ENCODE measurements at regions not wholly inside any gene's neighbourhood (a gene's known extent, or its start where the extent isn't known, plus 50 kb on each side); places are given as distances from the start of the nearest gene placed in this dataset.
"Not testable (repeated sequence)": the region's sequence is repeated elsewhere in the genome, so short reads cannot be mapped to it uniquely, and the experiment has no call there.

DNA sequence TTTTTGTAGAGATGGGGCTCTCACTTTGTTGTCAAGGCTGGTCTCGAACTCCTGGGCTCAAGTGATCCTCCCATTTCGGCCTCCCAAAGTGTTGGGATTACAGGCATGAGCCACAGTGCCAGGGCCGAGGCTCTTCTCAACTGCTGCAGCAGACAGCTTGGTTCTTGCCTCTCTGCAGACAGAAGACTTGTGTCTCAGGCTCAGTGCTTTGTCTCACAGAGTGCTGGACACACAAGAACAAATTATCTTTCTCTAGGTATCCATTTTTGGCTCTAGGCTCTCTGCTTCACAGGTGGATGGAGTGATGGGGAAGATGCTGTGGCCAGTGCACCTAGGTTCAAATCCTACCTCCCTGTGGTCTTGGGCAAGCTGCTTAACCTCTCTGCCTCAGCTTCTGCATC is 80.8 kb upstream of the RNU2-1 start:
- Histone ChIP-seq H3K9me3 (ENCODE audit: insufficient read depth, low read length) (peaks cover 23% of the 10 kb centered on the region), H3K4me1 (ENCODE audit: insufficient read depth, insufficient read length) (no peaks in the 10 kb centered on the region), H3K9ac (ENCODE audit: insufficient read length, low read depth) (no peak overlapping the region), H3K27me3 (ENCODE audit: insufficient read depth, insufficient read length) (no peaks in the 10 kb centered on the region), H3K36me3 (ENCODE audit: insufficient read depth, insufficient read length, low read length) (peaks cover 4% of the 10 kb centered on the region), H3K4me3 (ENCODE audit: insufficient read length, low read depth) (no peak overlapping the region)
- DNase-seq (ENCODE audit: low read depth, low spot score): no peak
- TF ChIP-seq ZNF274 (IDR thresholded peaks at IDR 0.05; ENCODE audit: low read depth, low read length) (no peak), SUZ12 (IDR thresholded peaks at IDR 0.05; ENCODE audit: extremely low read depth, insufficient read depth, insufficient read length) (no peak), YY1 (IDR thresholded peaks at IDR 0.05; ENCODE audit: insufficient read depth, insufficient read length) (no peak)

DNA sequence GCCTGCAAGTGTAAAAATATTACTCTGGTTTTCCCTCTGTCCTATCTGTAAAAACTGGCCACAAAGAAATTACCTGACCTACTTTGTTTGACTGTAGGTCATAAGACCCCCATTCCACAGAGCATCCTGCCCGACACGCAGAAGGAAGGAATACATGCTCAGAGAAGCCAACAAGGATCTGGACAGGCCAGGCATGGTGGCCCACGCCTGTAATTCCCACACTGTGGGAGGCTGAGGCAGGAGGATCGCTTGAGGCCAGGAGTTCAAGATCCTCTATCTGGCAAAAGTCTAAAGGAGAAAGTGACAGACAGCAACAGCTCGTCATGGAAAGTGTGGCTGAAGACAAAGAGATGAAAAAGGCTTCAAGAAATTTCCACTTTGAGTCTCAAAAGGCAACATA is 78.2 kb upstream of the RNU2-1 start:
- Histone ChIP-seq H3K4me1 (ENCODE audit: insufficient read depth, insufficient read length) (no peaks in the 10 kb centered on the region), H3K27me3 (ENCODE audit: insufficient read depth, insufficient read length) (no peaks in the 10 kb centered on the region), H3K4me3 (ENCODE audit: insufficient read length, low read depth) (no peak overlapping the region), H3K9me3 (ENCODE audit: insufficient read depth, low read length) (no peaks in the 10 kb centered on the region; the same call in 1 of the 2 replicates), H3K36me3 (ENCODE audit: insufficient read depth, insufficient read length, low read length) (no peaks in the 10 kb centered on the region), H3K9ac (ENCODE audit: insufficient read length, low read depth) (no peak overlapping the region)
- no peak for DNase-seq (ENCODE audit: low read depth, low spot score)
- TF ChIP-seq ZNF274 (IDR thresholded peaks at IDR 0.05; ENCODE audit: low read depth, low read length) (no peak), YY1 (IDR thresholded peaks at IDR 0.05; ENCODE audit: insufficient read depth, insufficient read length) (no peak), SUZ12 (IDR thresholded peaks at IDR 0.05; ENCODE audit: extremely low read depth, insufficient read depth, insufficient read length) (no peak)

DNA sequence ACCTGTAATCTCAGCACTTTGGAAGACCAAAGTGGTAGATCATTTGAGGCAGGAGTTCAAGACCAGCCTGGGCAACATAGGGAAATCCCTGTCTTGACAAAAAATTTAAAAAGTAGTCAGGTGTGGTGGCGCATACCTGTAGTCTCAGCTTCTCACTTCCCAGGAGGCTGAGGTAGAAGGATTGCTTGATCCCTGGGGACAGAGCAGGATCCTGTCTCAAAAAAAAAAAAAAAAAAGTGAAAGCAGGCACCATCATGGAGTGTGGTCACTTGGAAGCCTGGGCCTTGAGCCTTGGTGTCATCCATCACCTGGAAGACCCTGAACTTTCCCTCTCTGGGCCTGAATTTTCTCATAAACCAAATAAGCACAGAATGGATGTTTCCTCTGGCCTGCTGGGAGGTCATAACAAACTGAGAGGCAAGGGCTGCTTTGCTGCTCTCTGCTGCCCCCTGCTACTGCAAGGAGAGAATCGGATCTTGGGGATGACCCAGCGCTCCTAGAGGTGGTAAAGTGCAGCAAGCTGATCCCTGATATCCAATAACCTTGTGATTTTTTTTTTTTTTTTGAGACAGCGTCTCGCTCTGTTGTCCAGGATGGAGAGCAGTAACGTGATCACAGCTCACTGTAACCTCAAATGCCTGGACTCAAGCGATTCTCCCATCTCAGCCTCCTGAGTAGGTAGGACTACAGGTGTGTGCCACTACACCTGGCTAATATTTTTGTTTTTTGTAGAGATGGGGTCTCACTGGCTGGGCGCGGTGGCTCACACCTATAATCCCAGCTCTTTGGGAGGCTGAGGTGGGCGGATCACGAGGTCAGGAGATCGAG is 75.9 kb upstream of the RNU2-1 start:
- H3K4me3 ChIP-seq (ENCODE audit: insufficient read length, low read depth): no peak overlapping the region
- H3K9me3 ChIP-seq (ENCODE audit: insufficient read depth, low read length): no peaks in the 10 kb centered on the region
- H3K9ac ChIP-seq (ENCODE audit: insufficient read length, low read depth): no peak overlapping the region
- H3K36me3 ChIP-seq (ENCODE audit: insufficient read depth, insufficient read length, low read length): no peaks in the 10 kb centered on the region
- no peaks in the 10 kb centered on the region for H3K27me3 ChIP-seq (ENCODE audit: insufficient read depth, insufficient read length)
- TF ChIP-seq YY1 (IDR thresholded peaks at IDR 0.05; ENCODE audit: insufficient read depth, insufficient read length) (no peak), ZNF274 (IDR thresholded peaks at IDR 0.05; ENCODE audit: low read depth, low read length) (no peak), SUZ12 (IDR thresholded peaks at IDR 0.05; ENCODE audit: extremely low read depth, insufficient read depth, insufficient read length) (no peak)
- no peaks in the 10 kb centered on the region for H3K4me1 ChIP-seq (ENCODE audit: insufficient read depth, insufficient read length)
- DNase-seq (ENCODE audit: low read depth, low spot score): no peak

DNA sequence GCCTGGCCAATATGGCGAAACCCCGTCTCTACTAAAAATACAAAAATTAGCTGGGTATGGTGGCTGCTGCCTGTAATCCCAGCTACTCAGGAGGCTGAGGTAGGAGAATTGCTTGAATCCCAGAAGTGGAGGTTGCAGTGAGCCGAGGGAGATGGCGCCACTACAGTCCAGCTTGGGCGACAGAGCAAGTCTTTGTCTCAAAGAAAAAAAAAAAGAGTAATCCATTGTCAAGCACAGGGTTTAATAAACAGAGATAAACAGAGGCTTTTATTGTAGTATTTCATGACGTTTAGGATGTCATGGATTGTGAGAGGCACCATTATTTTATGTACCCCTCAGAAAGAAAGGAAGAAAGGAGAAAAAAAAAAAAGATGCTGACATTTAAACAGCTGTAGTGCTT is 75.2 kb upstream of the RNU2-1 start:
- no peaks in the 10 kb centered on the region for H3K9me3 ChIP-seq (ENCODE audit: insufficient read depth, low read length)
- H3K4me1 ChIP-seq (ENCODE audit: insufficient read depth, insufficient read length): no peaks in the 10 kb centered on the region
- no peak for DNase-seq (ENCODE audit: low read depth, low spot score)
- TF ChIP-seq SUZ12 (IDR thresholded peaks at IDR 0.05; ENCODE audit: extremely low read depth, insufficient read depth, insufficient read length) (no peak), YY1 (IDR thresholded peaks at IDR 0.05; ENCODE audit: insufficient read depth, insufficient read length) (no peak), ZNF274 (IDR thresholded peaks at IDR 0.05; ENCODE audit: low read depth, low read length) (no peak)
- no peaks in the 10 kb centered on the region for H3K27me3 ChIP-seq (ENCODE audit: insufficient read depth, insufficient read length)
- no peak overlapping the region for H3K4me3 ChIP-seq (ENCODE audit: insufficient read length, low read depth)
- H3K36me3 ChIP-seq (ENCODE audit: insufficient read depth, insufficient read length, low read length): no peaks in the 10 kb centered on the region
- no peak overlapping the region for H3K9ac ChIP-seq (ENCODE audit: insufficient read length, low read depth)

DNA sequence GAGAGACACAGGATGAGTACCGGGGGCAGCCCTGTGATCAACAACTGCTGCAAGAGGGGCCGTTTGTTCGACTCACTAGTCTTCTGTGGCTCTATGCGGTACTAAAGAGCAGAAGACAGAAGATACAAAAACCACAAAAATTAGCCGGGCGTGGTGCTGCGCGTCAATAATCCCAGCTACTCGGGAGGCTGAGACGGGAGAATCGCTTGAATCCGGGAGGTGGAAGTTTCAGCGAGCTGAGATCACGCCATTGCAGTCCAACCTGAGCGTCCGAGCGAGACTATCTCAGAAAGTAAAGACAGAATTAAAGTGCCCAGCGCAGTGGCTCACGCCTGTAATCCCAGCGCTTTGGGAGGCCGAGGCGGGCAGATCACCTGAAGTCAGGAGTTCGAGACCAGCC is 71.0 kb upstream of the RNU2-1 start:
- not testable (repeated sequence) for H3K4me1 ChIP-seq (ENCODE audit: insufficient read depth, insufficient read length); H3K4me3 ChIP-seq (ENCODE audit: insufficient read length, low read depth); H3K36me3 ChIP-seq (ENCODE audit: insufficient read depth, insufficient read length, low read length); H3K9me3 ChIP-seq (ENCODE audit: insufficient read depth, low read length); H3K27me3 ChIP-seq (ENCODE audit: insufficient read depth, insufficient read length); DNase-seq (ENCODE audit: low read depth, low spot score); H3K9ac ChIP-seq (ENCODE audit: insufficient read length, low read depth)

DNA sequence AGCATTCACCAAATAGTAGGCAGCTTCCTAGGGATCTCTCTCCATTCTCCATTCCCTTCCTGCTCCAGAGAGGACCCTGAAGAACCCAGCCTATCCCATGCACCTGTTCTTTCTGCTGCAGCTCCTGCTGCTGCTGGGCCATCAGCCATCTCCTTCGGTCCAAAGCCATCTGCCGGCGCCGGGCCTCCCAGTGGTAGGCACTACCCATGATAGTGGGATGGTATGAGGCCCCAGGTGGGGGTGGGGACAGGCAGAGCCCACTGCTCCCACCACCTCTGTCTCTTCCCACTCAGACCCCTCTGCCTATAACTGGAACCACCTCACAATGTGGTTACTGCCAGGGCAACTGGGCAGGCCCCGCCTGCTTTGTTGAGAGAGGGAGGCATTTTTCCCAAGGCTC is 69.3 kb upstream of the RNU2-1 start:
- H3K9ac ChIP-seq (ENCODE audit: insufficient read length, low read depth); H3K27me3 ChIP-seq (ENCODE audit: insufficient read depth, insufficient read length); H3K4me1 ChIP-seq (ENCODE audit: insufficient read depth, insufficient read length); H3K9me3 ChIP-seq (ENCODE audit: insufficient read depth, low read length); DNase-seq (ENCODE audit: low read depth, low spot score); H3K4me3 ChIP-seq (ENCODE audit: insufficient read length, low read depth); H3K36me3 ChIP-seq (ENCODE audit: insufficient read depth, insufficient read length, low read length): not testable (repeated sequence)

DNA sequence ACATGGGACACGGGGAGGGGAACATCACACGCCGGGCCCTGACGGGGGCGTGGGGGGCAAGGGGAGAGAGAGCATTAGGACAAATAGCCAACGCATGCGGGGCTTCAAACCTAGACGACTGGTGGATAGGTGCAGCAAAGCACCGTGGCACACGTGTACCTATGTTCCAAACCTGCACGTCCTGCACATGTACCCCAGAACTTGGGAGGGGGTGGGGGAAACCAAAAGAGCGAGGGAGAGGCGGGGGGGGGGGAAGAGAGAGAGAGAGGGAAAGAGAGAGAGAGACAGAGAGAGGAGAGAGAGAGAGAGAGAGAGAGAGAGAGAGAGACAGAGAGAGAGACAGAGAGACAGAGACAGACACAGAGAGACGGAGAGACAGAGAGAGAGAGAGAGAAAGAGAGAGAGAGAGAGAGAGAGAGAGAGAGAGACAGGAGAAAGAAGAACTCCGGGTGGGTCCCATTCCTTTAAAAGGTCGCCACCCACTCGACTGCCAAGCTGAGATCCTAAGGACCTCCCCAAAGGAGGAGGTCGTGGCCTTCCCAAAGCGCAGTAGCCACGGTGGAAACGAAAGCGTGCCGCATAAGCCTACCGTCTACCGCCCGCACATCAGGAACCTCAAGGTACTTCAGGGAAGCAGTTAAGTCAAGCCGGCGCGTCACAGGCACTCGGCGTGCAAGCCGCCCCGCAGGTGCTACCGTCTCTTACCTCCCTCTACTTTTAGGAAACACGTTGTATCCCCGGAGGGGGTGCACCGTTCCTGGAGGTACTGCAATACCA is 65.7 kb upstream of the RNU2-1 start:
- not testable (repeated sequence) for H3K36me3 ChIP-seq (ENCODE audit: insufficient read depth, insufficient read length, low read length); H3K4me3 ChIP-seq (ENCODE audit: insufficient read length, low read depth); H3K4me1 ChIP-seq (ENCODE audit: insufficient read depth, insufficient read length); H3K9ac ChIP-seq (ENCODE audit: insufficient read length, low read depth); H3K9me3 ChIP-seq (ENCODE audit: insufficient read depth, low read length); H3K27me3 ChIP-seq (ENCODE audit: insufficient read depth, insufficient read length); DNase-seq (ENCODE audit: low read depth, low spot score)

DNA sequence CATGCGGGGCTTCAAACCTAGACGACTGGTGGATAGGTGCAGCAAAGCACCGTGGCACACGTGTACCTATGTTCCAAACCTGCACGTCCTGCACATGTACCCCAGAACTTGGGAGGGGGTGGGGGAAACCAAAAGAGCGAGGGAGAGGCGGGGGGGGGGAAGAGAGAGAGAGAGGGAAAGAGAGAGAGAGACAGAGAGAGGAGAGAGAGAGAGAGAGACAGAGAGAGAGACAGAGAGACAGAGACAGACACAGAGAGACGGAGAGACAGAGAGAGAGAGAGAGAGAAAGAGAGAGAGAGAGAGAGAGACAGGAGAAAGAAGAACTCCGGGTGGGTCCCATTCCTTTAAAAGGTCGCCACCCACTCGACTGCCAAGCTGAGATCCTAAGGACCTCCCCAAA is 55.9 kb upstream of the RNU2-1 start:
- not testable (repeated sequence) for H3K36me3 ChIP-seq (ENCODE audit: insufficient read depth, insufficient read length, low read length); H3K9ac ChIP-seq (ENCODE audit: insufficient read length, low read depth); H3K27me3 ChIP-seq (ENCODE audit: insufficient read depth, insufficient read length); DNase-seq (ENCODE audit: low read depth, low spot score); H3K9me3 ChIP-seq (ENCODE audit: insufficient read depth, low read length); H3K4me3 ChIP-seq (ENCODE audit: insufficient read length, low read depth); H3K4me1 ChIP-seq (ENCODE audit: insufficient read depth, insufficient read length)

DNA sequence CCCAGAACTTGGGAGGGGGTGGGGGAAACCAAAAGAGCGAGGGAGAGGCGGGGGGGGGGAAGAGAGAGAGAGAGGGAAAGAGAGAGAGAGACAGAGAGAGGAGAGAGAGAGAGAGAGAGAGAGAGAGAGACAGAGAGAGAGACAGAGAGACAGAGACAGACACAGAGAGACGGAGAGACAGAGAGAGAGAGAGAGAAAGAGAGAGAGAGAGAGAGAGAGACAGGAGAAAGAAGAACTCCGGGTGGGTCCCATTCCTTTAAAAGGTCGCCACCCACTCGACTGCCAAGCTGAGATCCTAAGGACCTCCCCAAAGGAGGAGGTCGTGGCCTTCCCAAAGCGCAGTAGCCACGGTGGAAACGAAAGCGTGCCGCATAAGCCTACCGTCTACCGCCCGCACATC is 49.8 kb upstream of the RNU2-1 start:
- H3K27me3 ChIP-seq (ENCODE audit: insufficient read depth, insufficient read length); H3K36me3 ChIP-seq (ENCODE audit: insufficient read depth, insufficient read length, low read length); DNase-seq (ENCODE audit: low read depth, low spot score); H3K9me3 ChIP-seq (ENCODE audit: insufficient read depth, low read length); H3K9ac ChIP-seq (ENCODE audit: insufficient read length, low read depth); H3K4me3 ChIP-seq (ENCODE audit: insufficient read length, low read depth); H3K4me1 ChIP-seq (ENCODE audit: insufficient read depth, insufficient read length): not testable (repeated sequence)
